ENCODE measurements at regions not wholly inside any gene's neighbourhood (a gene's known extent, or its start where the extent isn't known, plus 50 kb on each side); places are given as distances from the start of the nearest gene placed in this dataset.

DNA sequence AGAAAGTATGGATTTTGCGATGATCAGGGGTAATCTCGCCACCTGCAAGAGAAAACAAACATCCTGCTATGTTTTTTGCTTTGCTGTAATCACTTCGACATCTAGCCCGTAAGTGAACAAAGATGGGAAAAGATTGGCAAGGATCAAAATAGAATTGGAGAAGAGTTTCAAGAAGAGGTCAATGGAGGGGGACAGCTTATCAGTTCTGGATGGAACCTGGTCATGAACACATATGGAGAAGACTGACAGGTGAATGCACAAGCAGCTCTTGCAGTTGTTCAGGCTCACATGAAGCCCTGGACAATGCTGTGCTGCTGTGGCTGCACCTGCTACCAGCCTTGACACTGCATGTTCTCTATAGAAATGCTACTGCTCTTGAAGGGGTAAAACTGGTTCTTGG is 222.1 kb downstream of the BCAS1 start:
- CTCF ChIA-PET, result interaction anchor here (1.1 kb wide), 1 partner anchor 62 kb away, joined by 3 read pairs; no protein-coding TSS in a partner anchor
- H3K27ac Mint-ChIP-seq (ENCODE audit: unreplicated experiment), result no peak overlapping the region
- BruUV-seq (replicated peaks), result no TSS peak
- no peaks in the 10 kb centered on the region for H3K27me3 Mint-ChIP-seq (ENCODE audit: unreplicated experiment)
- H3K4me3 Mint-ChIP-seq (ENCODE audit: low read depth, unreplicated experiment), result no peak overlapping the region
- DNase-seq, result no peak
- intact Hi-C loops (cut with micrococcal nuclease; ENCODE audit: unreplicated experiment), result no loop called here
- no peaks in the 10 kb centered on the region for H3K36me3 Mint-ChIP-seq (ENCODE audit: insufficient read depth, unreplicated experiment)
- no peaks in the 10 kb centered on the region for H3K9me3 Mint-ChIP-seq (ENCODE audit: low read depth, unreplicated experiment)
- TF ChIP-seq, protein P1, sequence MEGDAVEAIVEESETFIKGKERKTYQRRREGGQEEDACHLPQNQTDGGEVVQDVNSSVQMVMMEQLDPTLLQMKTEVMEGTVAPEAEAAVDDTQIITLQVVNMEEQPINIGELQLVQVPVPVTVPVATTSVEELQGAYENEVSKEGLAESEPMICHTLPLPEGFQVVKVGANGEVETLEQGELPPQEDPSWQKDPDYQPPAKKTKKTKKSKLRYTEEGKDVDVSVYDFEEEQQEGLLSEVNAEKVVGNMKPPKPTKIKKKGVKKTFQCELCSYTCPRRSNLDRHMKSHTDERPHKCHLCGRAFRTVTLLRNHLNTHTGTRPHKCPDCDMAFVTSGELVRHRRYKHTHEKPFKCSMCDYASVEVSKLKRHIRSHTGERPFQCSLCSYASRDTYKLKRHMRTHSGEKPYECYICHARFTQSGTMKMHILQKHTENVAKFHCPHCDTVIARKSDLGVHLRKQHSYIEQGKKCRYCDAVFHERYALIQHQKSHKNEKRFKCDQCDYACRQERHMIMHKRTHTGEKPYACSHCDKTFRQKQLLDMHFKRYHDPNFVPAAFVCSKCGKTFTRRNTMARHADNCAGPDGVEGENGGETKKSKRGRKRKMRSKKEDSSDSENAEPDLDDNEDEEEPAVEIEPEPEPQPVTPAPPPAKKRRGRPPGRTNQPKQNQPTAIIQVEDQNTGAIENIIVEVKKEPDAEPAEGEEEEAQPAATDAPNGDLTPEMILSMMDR (IDR thresholded peaks at IDR 0.05; ENCODE audit: unreplicated experiment), result no peak
- H3K4me1 Mint-ChIP-seq (ENCODE audit: low read depth, unreplicated experiment), result no peaks in the 10 kb centered on the region

DNA sequence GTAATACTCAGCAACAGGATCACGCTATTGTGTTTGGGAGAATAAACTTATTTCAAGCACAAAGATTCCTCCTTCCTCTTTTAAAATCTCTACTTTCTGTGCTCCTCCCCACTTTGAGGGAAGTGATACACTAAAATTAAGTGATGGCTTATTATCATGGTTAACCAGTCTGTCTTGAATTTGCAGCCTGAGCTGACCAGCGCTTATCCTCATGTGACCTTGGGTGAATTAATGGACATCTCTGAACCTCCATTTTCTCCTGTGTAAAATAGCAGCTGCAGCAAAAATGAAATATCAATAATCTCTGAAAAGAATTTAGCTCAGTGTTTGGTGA is 222.6 kb downstream of the BCAS1 start:
- H3K27me3 Mint-ChIP-seq (ENCODE audit: unreplicated experiment), result no peaks in the 10 kb centered on the region
- H3K27ac Mint-ChIP-seq (ENCODE audit: unreplicated experiment), result no peak overlapping the region
- BruUV-seq (replicated peaks), result no TSS peak
- no peaks in the 10 kb centered on the region for H3K9me3 Mint-ChIP-seq (ENCODE audit: low read depth, unreplicated experiment)
- H3K4me1 Mint-ChIP-seq (ENCODE audit: low read depth, unreplicated experiment), result peaks cover 2% of the 10 kb centered on the region
- DNase-seq, result no peak
- TF ChIP-seq, protein P1 (IDR thresholded peaks at IDR 0.05; ENCODE audit: unreplicated experiment), result no peak
- H3K36me3 Mint-ChIP-seq (ENCODE audit: insufficient read depth, unreplicated experiment), result no peaks in the 10 kb centered on the region
- no peak overlapping the region for H3K4me3 Mint-ChIP-seq (ENCODE audit: low read depth, unreplicated experiment)
- CTCF ChIA-PET, result no interaction called here
- intact Hi-C loops (cut with micrococcal nuclease; ENCODE audit: unreplicated experiment), result no loop called here

DNA sequence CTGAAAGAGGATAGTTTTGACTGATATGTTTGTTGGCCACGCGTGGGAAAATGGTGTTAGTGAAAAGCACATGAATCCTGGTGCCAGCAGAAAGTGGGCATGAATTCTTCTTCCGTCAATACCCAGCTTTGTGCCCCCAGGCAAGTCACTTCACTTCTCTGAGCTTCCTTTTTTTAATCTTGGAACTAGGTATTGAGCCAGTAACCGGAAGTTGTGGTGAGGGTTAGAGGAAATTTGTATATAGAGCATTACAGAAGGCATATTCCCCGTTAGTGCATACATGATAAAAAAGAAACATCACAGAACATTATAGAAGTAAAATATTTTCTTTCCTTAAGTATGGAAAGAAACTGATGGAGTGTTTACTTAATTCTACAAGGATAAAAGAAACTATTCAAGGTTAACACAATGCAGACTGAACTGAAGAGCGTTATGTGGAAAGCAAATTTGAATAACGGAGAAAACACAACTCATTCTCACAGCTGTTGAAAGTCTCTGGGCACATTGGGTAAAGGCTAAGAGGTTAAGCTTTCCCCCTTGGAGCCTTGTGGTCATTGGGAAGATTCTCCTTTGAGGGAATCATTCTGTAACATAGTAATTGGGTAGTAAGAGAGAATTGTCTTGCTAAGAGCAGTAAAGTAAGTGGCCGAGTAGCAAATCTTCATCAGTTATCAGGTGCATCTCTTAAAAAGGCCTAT is 223.1 kb downstream of the BCAS1 start:
- H3K27ac Mint-ChIP-seq (ENCODE audit: unreplicated experiment), result no peak overlapping the region
- no peaks in the 10 kb centered on the region for H3K9me3 Mint-ChIP-seq (ENCODE audit: low read depth, unreplicated experiment)
- intact Hi-C loops (cut with micrococcal nuclease; ENCODE audit: unreplicated experiment), result no loop called here
- H3K4me3 Mint-ChIP-seq (ENCODE audit: low read depth, unreplicated experiment), result no peak overlapping the region
- H3K27me3 Mint-ChIP-seq (ENCODE audit: unreplicated experiment), result no peaks in the 10 kb centered on the region
- BruUV-seq (replicated peaks), result no TSS peak
- TF ChIP-seq, protein P1 (IDR thresholded peaks at IDR 0.05; ENCODE audit: unreplicated experiment), result no peak
- H3K4me1 Mint-ChIP-seq (ENCODE audit: low read depth, unreplicated experiment), result peaks cover 7% of the 10 kb centered on the region
- no peak for DNase-seq
- CTCF ChIA-PET, result no interaction called here
- no peaks in the 10 kb centered on the region for H3K36me3 Mint-ChIP-seq (ENCODE audit: insufficient read depth, unreplicated experiment)

DNA sequence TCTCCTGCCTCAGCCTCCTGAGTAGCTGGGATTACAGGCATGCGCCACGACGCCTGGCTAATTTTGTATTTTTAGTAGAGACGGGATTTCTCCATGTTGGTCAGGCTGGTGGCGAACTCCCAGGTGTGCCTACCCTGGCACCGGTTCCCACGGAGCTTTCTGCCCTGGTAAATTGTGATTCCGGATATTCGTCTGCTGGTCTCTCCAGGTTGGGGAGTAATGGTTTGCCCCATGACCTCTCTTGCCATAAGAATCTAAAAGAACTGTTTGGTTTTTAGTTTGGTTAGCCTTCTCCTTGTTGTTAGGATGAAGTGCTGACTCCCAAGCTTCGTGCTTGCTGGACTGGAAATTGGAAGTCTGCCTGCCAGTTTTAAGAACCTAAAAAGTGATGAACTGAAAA is 223.8 kb downstream of the BCAS1 start:
- Mint-ChIP-seq H3K27me3 (ENCODE audit: unreplicated experiment) (no peaks in the 10 kb centered on the region), H3K4me1 (ENCODE audit: low read depth, unreplicated experiment) (peaks cover 8% of the 10 kb centered on the region), H3K36me3 (ENCODE audit: insufficient read depth, unreplicated experiment) (no peaks in the 10 kb centered on the region), H3K9me3 (ENCODE audit: low read depth, unreplicated experiment) (no peaks in the 10 kb centered on the region), H3K4me3 (ENCODE audit: low read depth, unreplicated experiment) (no peak overlapping the region), H3K27ac (ENCODE audit: unreplicated experiment) (no peak overlapping the region)
- no TSS peak for BruUV-seq (replicated peaks)
- TF ChIP-seq, protein P1 (IDR thresholded peaks at IDR 0.05; ENCODE audit: unreplicated experiment), result no peak
- intact Hi-C loops (cut with micrococcal nuclease; ENCODE audit: unreplicated experiment), result no loop called here
- no peak for DNase-seq
- CTCF ChIA-PET, result no interaction called here

Measured in Calu3 (cell line).